ENCODE measurements at regions not wholly inside any gene's neighbourhood (a gene's known extent, or its start where the extent isn't known, plus 50 kb on each side); places are given as distances from the start of the nearest gene placed in this dataset.

- DNase-seq = no peak
- Mint-ChIP-seq H3K27me3 (no peaks in the 10 kb centered on the region), H3K9me3 (peaks cover 2% of the 10 kb centered on the region), H3K4me1 (no peaks in the 10 kb centered on the region), H3K27ac (no peak overlapping the region), H3K4me3 (no peak overlapping the region), H3K36me3 (no peaks in the 10 kb centered on the region)
Measured at GRCh38 chr15:67980171-67980570, 73.9 kb upstream of the PIAS1 start.

- DNase-seq = no peak
- no peaks in the 10 kb centered on the region for H3K4me1 Mint-ChIP-seq
- no peaks in the 10 kb centered on the region for H3K27me3 Mint-ChIP-seq
- peaks cover 2% of the 10 kb centered on the region for H3K9me3 Mint-ChIP-seq
- no peak overlapping the region for H3K4me3 Mint-ChIP-seq
- H3K27ac Mint-ChIP-seq = no peak overlapping the region
- no peaks in the 10 kb centered on the region for H3K36me3 Mint-ChIP-seq
Measured at GRCh38 chr15:67980773-67981685, 73.1 kb upstream of the PIAS1 start.

- Mint-ChIP-seq H3K9me3 (peaks cover 2% of the 10 kb centered on the region), H3K36me3 (no peaks in the 10 kb centered on the region), H3K4me1 (no peaks in the 10 kb centered on the region), H3K4me3 (no peak overlapping the region), H3K27ac (no peak overlapping the region), H3K27me3 (no peaks in the 10 kb centered on the region)
- no peak for DNase-seq
Measured at GRCh38 chr15:67981848-67982247, 72.3 kb upstream of the PIAS1 start.

GRCh38 chr15:67991706-67992105, 62.4 kb upstream of the PIAS1 start:
- no peak overlapping the region for H3K27ac Mint-ChIP-seq
- H3K27me3 Mint-ChIP-seq = peaks cover 4% of the 10 kb centered on the region
- no peaks in the 10 kb centered on the region for H3K9me3 Mint-ChIP-seq
- DNase-seq = no peak
- no peaks in the 10 kb centered on the region for H3K36me3 Mint-ChIP-seq
- H3K4me1 Mint-ChIP-seq = no peaks in the 10 kb centered on the region
- no peak overlapping the region for H3K4me3 Mint-ChIP-seq

GRCh38 chr15:67992411-67992810, 61.7 kb upstream of the PIAS1 start:
- Mint-ChIP-seq H3K36me3 (no peaks in the 10 kb centered on the region), H3K27ac (no peak overlapping the region), H3K9me3 (no peaks in the 10 kb centered on the region), H3K27me3 (peaks cover 4% of the 10 kb centered on the region), H3K4me1 (no peaks in the 10 kb centered on the region), H3K4me3 (no peak overlapping the region)
- no peak for DNase-seq

- Mint-ChIP-seq H3K4me1 (no peaks in the 10 kb centered on the region), H3K27ac (no peak overlapping the region), H3K4me3 (no peak overlapping the region), H3K36me3 (no peaks in the 10 kb centered on the region), H3K9me3 (no peaks in the 10 kb centered on the region), H3K27me3 (peaks cover 4% of the 10 kb centered on the region)
- DNase-seq = no peak
Measured at GRCh38 chr15:67992834-67993233, 61.3 kb upstream of the PIAS1 start.

GRCh38 chr15:67997996-67998395, 56.1 kb upstream of the PIAS1 start:
- no peak for DNase-seq
- H3K4me1 Mint-ChIP-seq = no peaks in the 10 kb centered on the region
- no peaks in the 10 kb centered on the region for H3K27me3 Mint-ChIP-seq
- no peaks in the 10 kb centered on the region for H3K9me3 Mint-ChIP-seq
- H3K36me3 Mint-ChIP-seq = no peaks in the 10 kb centered on the region
- no peak overlapping the region for H3K27ac Mint-ChIP-seq
- no peak overlapping the region for H3K4me3 Mint-ChIP-seq

- H3K27me3 Mint-ChIP-seq = no peaks in the 10 kb centered on the region
- no peak overlapping the region for H3K4me3 Mint-ChIP-seq
- DNase-seq = no peak
- no peak overlapping the region for H3K27ac Mint-ChIP-seq
- H3K4me1 Mint-ChIP-seq = no peaks in the 10 kb centered on the region
- no peaks in the 10 kb centered on the region for H3K9me3 Mint-ChIP-seq
- no peaks in the 10 kb centered on the region for H3K36me3 Mint-ChIP-seq
Measured at GRCh38 chr15:67998599-67999133, 55.4 kb upstream of the PIAS1 start.

GRCh38 chr15:67999320-68000100, 54.6 kb upstream of the PIAS1 start:
- Mint-ChIP-seq H3K27ac (no peak overlapping the region), H3K9me3 (no peaks in the 10 kb centered on the region), H3K36me3 (no peaks in the 10 kb centered on the region), H3K4me1 (no peaks in the 10 kb centered on the region), H3K27me3 (no peaks in the 10 kb centered on the region), H3K4me3 (no peak overlapping the region)
- DNase-seq = no peak

GRCh38 chr15:68000754-68001153, 53.4 kb upstream of the PIAS1 start:
- Mint-ChIP-seq H3K27ac (no peak overlapping the region), H3K4me1 (no peaks in the 10 kb centered on the region), H3K9me3 (no peaks in the 10 kb centered on the region), H3K4me3 (no peak overlapping the region), H3K36me3 (no peaks in the 10 kb centered on the region), H3K27me3 (no peaks in the 10 kb centered on the region)
- DNase-seq = no peak

GRCh38 chr15:68001811-68002210, 52.3 kb upstream of the PIAS1 start:
- no peaks in the 10 kb centered on the region for H3K36me3 Mint-ChIP-seq
- H3K4me1 Mint-ChIP-seq = no peaks in the 10 kb centered on the region
- H3K27ac Mint-ChIP-seq = no peak overlapping the region
- H3K9me3 Mint-ChIP-seq = peaks cover 1% of the 10 kb centered on the region
- no peaks in the 10 kb centered on the region for H3K27me3 Mint-ChIP-seq
- no peak for DNase-seq
- H3K4me3 Mint-ChIP-seq = no peak overlapping the region

GRCh38 chr15:68003297-68003696, 50.8 kb upstream of the PIAS1 start:
- Mint-ChIP-seq H3K4me3 (no peak overlapping the region), H3K4me1 (no peaks in the 10 kb centered on the region), H3K27me3 (no peaks in the 10 kb centered on the region), H3K36me3 (no peaks in the 10 kb centered on the region), H3K27ac (no peak overlapping the region), H3K9me3 (peaks cover 10% of the 10 kb centered on the region)
- no peak for DNase-seq
